Fibroblast of pulmonary artery (primary cell): ENCODE measurements at regions not wholly inside any gene's neighbourhood (a gene's known extent, or its start where the extent isn't known, plus 50 kb on each side); places are given as distances from the start of the nearest gene placed in this dataset.

ENCODE experiments used
- DNase-seq: peaks from one replicate; pipeline ENCODE4 v3.0.0-alpha.2; 2010; ENCODE audit warnings: low read depth
- H3K4me3 ChIP-seq: replicated peaks from 2 replicates; pipeline ENCODE4 v1.5.1; 2011; ENCODE audit warnings: low read depth, mild to moderate bottlenecking, control low read depth, low read length, moderate library complexity
- CTCF ChIP-seq: IDR thresholded peaks from 2 replicates; pipeline ENCODE4 v1.5.1; 2011; ENCODE audit warnings: mild to moderate bottlenecking, control low read depth, low read length, inconsistent platforms; ENCODE audit errors: missing control alignments

- no peak for DNase-seq
- no peak for TF ChIP-seq CTCF
- no peak overlapping the region for H3K4me3 ChIP-seq
Observed at GRCh38 chr3:134742202-134742601, 52.9 kb upstream of the EPHB1 start.

DNA sequence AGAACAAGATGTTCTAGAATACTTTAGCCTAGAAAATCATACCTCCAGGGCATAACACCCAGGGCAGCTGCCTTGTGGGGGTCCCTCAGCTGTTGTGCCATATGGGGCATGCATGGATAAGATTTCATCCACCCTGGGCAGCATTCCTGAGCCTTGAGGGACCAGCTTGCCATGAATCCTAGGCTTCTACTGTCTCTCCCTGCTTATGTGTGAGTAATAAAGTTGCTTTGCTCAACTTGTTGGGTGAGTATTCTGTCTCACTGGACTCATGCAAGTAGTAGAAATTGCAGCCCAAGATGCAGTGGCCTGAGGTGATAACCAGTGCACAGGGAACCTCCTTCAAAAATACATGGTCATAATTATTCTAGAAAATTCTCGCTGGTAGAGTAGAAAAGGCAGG lies 52.1 kb upstream of the EPHB1 start:
- no peak for TF ChIP-seq CTCF
- H3K4me3 ChIP-seq: no peak overlapping the region

More for the DNA sequence above, 52.1 kb upstream of the EPHB1 start:
- DNase-seq: no peak
